ENCODE measurements at regions not wholly inside any gene's neighbourhood (a gene's known extent, or its start where the extent isn't known, plus 50 kb on each side); places are given as distances from the start of the nearest gene placed in this dataset.

DNA sequence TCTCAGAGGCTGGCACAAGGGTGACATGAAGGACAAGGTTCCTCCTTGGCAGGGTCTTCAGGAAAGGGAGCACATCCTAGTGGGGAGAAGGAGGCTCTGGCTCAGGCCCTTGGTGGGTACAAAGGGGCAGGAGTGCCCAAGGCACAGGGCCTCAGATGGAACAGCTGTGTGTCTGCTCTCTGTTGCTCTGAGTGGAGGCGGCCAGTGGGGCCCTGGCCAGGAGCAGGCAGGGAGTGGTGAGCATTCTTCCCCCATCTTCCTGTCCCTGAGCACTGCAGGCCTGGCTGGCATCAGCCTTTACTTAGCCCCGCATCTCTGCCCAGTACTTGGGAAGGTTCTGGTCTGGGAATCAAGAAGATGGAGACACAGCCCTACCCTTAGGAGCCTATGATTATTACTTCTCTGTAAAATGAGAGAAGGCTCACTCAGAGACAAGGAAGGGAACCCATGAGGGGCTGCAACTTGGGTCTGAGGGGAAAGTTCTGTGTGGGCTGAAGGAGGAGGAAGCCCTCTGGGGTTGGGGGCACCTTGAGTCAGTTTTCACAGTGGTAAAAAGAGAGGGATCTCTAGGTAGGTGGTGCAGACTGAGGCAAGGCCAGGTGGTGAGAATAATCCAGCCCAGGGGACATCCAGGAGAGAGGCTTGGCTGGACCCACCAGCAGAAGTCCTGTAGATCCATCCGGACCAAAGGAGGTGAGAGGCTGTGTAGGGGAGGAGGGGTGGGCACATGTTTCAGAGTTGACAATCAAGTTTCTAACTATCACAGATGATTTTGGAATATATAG lies 173.5 kb downstream of the TSHZ3 start:
- TF ChIP-seq, protein P1, sequence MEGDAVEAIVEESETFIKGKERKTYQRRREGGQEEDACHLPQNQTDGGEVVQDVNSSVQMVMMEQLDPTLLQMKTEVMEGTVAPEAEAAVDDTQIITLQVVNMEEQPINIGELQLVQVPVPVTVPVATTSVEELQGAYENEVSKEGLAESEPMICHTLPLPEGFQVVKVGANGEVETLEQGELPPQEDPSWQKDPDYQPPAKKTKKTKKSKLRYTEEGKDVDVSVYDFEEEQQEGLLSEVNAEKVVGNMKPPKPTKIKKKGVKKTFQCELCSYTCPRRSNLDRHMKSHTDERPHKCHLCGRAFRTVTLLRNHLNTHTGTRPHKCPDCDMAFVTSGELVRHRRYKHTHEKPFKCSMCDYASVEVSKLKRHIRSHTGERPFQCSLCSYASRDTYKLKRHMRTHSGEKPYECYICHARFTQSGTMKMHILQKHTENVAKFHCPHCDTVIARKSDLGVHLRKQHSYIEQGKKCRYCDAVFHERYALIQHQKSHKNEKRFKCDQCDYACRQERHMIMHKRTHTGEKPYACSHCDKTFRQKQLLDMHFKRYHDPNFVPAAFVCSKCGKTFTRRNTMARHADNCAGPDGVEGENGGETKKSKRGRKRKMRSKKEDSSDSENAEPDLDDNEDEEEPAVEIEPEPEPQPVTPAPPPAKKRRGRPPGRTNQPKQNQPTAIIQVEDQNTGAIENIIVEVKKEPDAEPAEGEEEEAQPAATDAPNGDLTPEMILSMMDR (IDR thresholded peaks at IDR 0.05) = no peak
- TF ChIP-seq EP300 (IDR thresholded peaks at IDR 0.05) = no peak

Data from tibial nerve (tissue), 4 donors.